ENCODE measurements at regions not wholly inside any gene's neighbourhood (a gene's known extent, or its start where the extent isn't known, plus 50 kb on each side); places are given as distances from the start of the nearest gene placed in this dataset.

DNA sequence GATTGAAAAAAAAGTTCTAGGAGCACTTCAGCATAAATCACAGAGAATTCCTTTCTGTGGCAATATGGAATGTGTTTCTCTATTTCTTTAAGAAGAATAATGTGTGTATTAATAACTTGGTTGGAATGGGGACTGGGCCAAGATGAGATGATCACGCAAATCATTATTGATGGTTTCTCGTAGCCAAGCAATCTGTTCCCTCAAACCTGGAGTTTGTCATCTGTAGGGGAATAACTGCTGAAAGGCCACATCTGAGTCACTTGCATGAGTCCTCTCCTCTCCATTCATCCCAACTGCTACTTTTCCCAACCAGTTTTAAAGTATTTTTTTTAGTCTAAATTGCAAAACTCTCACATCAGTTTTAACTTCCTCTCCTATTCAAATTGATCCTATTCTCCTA is 480.4 kb downstream of the PLPP3 start (continued):
- TF ChIP-seq GTF2F1 (IDR thresholded peaks at IDR 0.05; ENCODE audit: borderline replicate concordance, low read depth, low read length) = no peak
- TF ChIP-seq EP300 (IDR thresholded peaks at IDR 0.05; ENCODE audit: borderline replicate concordance in 1 of 2, low read depth in 2 of 2, low read length in 2 of 2) = no peak
